ENCODE measurements at regions not wholly inside any gene's neighbourhood (a gene's known extent, or its start where the extent isn't known, plus 50 kb on each side); places are given as distances from the start of the nearest gene placed in this dataset.
"Not testable (repeated sequence)": the region's sequence is repeated elsewhere in the genome, so short reads cannot be mapped to it uniquely, and the experiment has no call there.

DNA sequence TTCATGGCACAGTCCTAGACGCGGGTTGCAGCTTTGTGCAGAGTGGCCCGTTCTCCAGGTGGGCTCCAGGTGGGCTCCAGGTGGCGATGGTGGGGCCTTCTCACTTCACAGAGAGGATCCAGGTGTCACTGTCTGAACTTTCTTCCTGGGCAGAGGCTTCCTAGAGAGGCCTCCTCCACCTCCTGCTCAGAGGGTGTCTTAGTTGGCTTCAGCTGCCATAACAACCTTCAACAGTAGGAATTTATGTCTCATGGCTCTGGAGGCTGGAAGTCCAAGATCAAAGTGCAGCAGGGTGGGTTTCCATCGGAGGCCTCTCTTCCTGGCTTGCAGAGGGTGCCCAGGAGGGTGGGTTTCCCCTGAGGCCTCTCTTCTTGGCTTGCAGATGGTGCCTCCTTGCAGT, 125.1 kb downstream of the GLRX3 start:
- no peak overlapping the region for H3K27ac ChIP-seq
- TF ChIP-seq, protein P1, sequence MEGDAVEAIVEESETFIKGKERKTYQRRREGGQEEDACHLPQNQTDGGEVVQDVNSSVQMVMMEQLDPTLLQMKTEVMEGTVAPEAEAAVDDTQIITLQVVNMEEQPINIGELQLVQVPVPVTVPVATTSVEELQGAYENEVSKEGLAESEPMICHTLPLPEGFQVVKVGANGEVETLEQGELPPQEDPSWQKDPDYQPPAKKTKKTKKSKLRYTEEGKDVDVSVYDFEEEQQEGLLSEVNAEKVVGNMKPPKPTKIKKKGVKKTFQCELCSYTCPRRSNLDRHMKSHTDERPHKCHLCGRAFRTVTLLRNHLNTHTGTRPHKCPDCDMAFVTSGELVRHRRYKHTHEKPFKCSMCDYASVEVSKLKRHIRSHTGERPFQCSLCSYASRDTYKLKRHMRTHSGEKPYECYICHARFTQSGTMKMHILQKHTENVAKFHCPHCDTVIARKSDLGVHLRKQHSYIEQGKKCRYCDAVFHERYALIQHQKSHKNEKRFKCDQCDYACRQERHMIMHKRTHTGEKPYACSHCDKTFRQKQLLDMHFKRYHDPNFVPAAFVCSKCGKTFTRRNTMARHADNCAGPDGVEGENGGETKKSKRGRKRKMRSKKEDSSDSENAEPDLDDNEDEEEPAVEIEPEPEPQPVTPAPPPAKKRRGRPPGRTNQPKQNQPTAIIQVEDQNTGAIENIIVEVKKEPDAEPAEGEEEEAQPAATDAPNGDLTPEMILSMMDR (conservative IDR thresholded peaks at IDR 0.05): no peak
- no peak for TF ChIP-seq ZFX (IDR thresholded peaks at IDR 0.05)

DNA sequence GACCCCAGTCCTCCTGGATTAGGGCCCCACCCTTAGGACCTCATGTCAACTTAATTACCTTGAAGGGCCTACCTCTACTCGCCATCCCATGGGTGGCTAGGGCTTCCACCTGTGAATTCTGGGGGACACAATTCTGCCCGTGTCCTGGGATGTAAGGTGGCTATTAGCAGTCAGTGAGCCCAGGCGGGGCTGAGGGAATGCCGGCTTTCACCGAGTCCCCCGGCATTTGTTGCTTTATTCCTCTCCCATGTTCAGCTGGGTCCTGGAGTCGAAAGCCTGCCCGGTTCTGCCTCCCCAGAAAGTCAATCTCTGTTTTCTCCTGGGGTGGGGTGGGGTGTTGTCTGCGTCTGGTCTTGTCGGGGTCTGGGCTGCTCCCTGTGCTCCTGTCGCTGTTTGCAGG, 125.6 kb downstream of the GLRX3 start:
- TF ChIP-seq, protein P1 (conservative IDR thresholded peaks at IDR 0.05): no peak
- TF ChIP-seq ZFX (IDR thresholded peaks at IDR 0.05): no peak
- no peak overlapping the region for H3K27ac ChIP-seq

DNA sequence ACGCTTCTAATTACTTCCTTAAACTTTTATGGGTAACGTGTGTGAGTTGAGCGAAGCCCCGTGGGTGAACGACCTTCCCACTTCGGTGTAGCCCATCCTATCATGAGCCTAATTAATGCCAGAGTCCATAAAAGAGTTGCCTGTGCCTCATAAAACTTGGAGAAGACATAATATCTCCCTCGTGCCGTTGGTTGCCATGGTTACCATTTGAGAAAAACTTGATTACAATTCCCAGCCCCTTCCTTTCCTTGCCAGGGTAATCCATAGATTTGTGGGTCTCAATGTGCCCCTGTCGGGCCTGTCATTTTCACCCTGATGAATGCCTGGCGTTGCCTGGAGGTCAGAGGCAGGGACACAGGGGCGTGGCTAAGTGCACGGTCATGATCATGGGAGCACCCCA, 127.1 kb downstream of the GLRX3 start:
- no peak overlapping the region for H3K27ac ChIP-seq
- no peak for TF ChIP-seq ZFX (IDR thresholded peaks at IDR 0.05)
- TF ChIP-seq, protein P1 (conservative IDR thresholded peaks at IDR 0.05): no peak

DNA sequence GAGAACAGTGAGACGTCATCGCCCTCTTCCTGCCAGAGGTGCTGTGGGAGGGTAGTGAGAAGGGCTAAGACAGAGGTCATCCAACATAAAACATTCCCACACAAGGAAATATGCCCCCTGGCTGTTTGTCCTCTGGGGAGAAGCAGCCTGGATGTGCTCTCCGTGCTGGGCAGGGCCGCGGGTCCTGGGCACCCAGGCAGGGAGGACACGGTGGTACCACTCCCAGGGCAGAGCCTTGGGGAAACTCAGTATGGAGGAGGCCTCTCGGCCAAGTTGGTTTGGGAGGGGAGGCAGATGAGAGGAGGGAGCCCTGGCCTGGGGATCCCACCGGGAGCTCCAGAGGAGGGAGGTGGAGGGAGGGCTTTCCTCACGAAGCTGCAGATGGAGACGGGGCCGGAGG, 129.4 kb downstream of the GLRX3 start:
- TF ChIP-seq, protein P1 (conservative IDR thresholded peaks at IDR 0.05): no peak
- TF ChIP-seq ZFX (IDR thresholded peaks at IDR 0.05): no peak
- H3K27ac ChIP-seq: no peak overlapping the region

DNA sequence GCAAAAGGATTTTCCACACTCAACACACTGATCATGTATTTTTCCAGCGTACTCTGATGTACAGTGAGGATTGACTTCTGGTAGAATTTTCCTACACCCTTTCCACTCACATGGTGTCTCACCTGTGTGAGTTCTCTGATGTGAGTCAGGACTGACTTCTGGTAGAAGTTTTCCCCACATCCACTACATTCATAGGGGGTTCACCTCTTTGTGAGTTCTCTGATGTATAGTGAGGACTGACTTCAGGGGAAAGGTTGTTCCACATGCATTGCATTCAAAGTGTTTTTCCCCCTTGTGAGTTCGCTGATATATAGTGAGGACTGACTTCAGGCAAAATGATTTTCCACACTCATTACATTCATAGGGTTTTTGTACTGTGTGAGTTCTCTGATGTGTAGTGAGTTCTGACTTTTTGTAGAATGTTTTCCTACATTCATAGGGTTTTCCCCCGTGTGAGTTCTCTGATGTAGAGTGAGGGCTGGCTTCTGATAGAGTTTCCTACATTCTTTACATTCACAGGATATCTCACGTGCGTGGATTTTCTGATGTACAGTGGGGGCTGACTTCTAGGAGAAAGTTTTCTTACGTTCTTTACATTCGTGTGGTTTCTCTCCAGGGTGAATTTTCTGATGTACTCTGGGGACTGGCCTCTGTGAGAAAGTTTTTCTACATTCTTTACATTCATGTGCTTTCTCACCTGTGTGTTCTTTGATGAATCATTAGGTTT, 146.5 kb downstream of the GLRX3 start:
- H3K27ac ChIP-seq: no peak overlapping the region

DNA sequence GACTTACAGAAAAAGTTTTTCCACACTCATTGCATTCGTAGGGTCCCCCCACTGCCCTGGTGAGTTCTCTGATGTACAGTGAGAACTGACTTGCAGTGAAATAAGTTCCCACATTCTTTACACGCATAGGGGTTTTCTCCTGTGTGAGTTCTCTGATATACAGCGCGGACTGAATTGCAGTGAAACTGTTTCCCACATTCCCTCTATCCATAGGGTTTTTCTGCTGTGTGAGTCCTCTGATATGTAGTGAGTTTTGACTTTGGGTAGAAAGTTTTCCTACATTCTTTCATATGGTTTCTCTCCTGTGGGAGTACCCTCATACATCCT, 147.0 kb downstream of the GLRX3 start:
- H3K27ac ChIP-seq: no peak overlapping the region
- no peak for TF ChIP-seq ZFX (IDR thresholded peaks at IDR 0.05)
- TF ChIP-seq, protein P1 (conservative IDR thresholded peaks at IDR 0.05): no peak

More for the DNA sequence above, 146.5 kb downstream of the GLRX3 start:
- TF ChIP-seq ZFX (IDR thresholded peaks at IDR 0.05): no peak
- TF ChIP-seq, protein P1 (conservative IDR thresholded peaks at IDR 0.05): no peak

DNA sequence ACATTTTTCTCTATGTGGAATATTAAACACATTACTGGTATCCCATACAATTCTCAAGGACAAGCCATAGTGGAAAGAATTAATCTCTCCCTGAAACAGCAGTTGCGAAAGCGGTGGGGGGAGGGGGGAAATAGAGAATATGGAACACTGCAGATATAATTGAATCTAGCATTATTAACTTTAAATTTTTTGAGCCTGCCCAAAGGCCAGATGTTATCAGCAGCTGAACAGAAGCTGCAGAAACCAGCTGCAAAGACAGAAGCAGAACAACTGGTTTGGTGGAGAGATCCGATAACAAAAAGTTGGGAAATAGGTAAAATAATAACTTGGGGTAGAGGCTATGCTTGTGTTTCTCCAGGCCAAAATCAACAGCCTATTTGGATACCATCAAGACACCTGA, 159.6 kb downstream of the GLRX3 start:
- not testable (repeated sequence) for H3K27ac ChIP-seq

DNA sequence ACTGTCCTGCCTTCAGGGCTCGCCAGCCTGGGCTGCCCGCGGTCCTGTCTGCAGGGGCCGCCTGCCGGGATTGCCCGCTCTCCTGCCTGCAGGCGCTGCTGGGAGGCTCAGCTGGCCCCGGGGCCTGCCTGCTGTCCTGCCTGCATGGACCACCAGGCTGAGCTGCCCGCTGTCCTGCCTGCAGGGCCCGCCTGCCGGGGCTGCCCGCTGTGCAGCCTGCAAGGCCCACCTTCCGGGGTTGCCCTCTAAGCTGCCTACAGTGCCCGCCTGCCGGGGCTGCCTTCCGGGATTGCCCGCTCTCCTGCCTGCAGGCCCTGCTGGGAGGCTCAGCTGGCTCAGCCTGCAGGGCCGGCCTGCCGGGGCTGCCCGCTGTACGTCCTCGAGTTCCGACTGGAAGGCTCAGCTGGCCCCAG, 164.4 kb downstream of the GLRX3 start:
- TF ChIP-seq, protein P1 (conservative IDR thresholded peaks at IDR 0.05): no peak
- peak; percentile 80 for TF ChIP-seq ZFX (IDR thresholded peaks at IDR 0.05)

More for the DNA sequence above, 164.4 kb downstream of the GLRX3 start:
- H3K27ac ChIP-seq: peak overlapping the region; percentile 91
